Heart left ventricle (tissue), 16 donors: ENCODE measurements at regions not wholly inside any gene's neighbourhood (a gene's known extent, or its start where the extent isn't known, plus 50 kb on each side); places are given as distances from the start of the nearest gene placed in this dataset.

Experiments used
- ATAC-seq, 4 donors: fragments of 200-7000 bp; cut with Tn5 transposase; one replicate each; pipeline ENCODE4 v1.9.1; 2020 to 2022; ENCODE audit warnings: moderate library complexity in 4 of 4, mild to moderate bottlenecking in 3 of 4, moderate number of reproducible peaks in 1 of 4
- DNase-seq, 5 donors: peaks; one replicate each; pipeline ENCODE4 v3.0.0-alpha.2; 2020
- H3K27ac ChIP-seq, 12 donors: fragments of 200-600 bp; sonication (generic) in 4 of 12; one replicate each; pipeline versions ENCODE4 v1.5.0 to v1.8.0; 2016 to 2022; ENCODE audit warnings: mild to moderate bottlenecking in 2 of 12
- H3K27me3 ChIP-seq, 9 donors: fragments of 200-600 bp; sonication (generic) in 2 of 9; one replicate each; pipeline versions ENCODE4 v1.5.1 to v1.8.0; 2016 to 2022; ENCODE audit warnings: mild to moderate bottlenecking in 3 of 9
- H3K36me3 ChIP-seq, 9 donors: fragments of 200-600 bp; sonication (generic) in 2 of 9; one replicate each; pipeline versions ENCODE4 v1.5.0 to v1.8.0; 2018 to 2022; ENCODE audit warnings: mild to moderate bottlenecking in 2 of 9
- H3K4me1 ChIP-seq, 12 donors: fragments of 200-600 bp; sonication (generic) in 4 of 12; one replicate each; pipeline versions ENCODE4 v1.5.0 to v1.8.0; 2016 to 2022; ENCODE audit warnings: mild to moderate bottlenecking in 3 of 12
- H3K4me3 ChIP-seq, 12 donors: fragments of 200-600 bp; sonication (generic) in 4 of 12; one replicate each; pipeline versions ENCODE4 v1.5.0 to v1.8.0; 2017 to 2022; ENCODE audit warnings: mild to moderate bottlenecking in 9 of 12, moderate library complexity in 4 of 12
- H3K9me3 ChIP-seq, 12 donors: fragments of 200-600 bp; sonication (generic) in 4 of 12; one replicate each; pipeline versions ENCODE4 v1.5.0 to v1.8.0; 2016 to 2022; ENCODE audit warnings: mild to moderate bottlenecking in 1 of 12
- CTCF ChIP-seq, 12 donors: fragments of 200-600 bp; sonication (generic) in 4 of 12; IDR thresholded peaks; one replicate each; pipeline versions ENCODE4 v1.5.0 to v1.8.0; 2018 to 2022; ENCODE audit warnings: antibody characterized with exemption in 12 of 12, mild to moderate bottlenecking in 5 of 12
- POLR2A ChIP-seq, 2 donors: fragments of 450-650 bp; IDR thresholded peaks; one replicate each; pipeline ENCODE4 v1.6.1; 2017; ENCODE audit warnings: antibody characterized with exemption in 2 of 2, mild to moderate bottlenecking in 2 of 2, moderate library complexity in 2 of 2
- WGBS, 4 donors: extraction: QIAGEN DNeasy Blood & Tissue Kit in 2 of 4; methylation state at CpG; one replicate each; pipeline versions ENCODE4 v1.1.5 to v1.1.7; 2013 to 2018; 5-methylcytosine and 5-hydroxymethylcytosine counted together
- intact Hi-C, 10 donors: fragments of 100-400 bp; cut with DNase I; formaldehyde crosslinking; loops; one replicate each; pipeline versions ENCODE4 v1.11.1 to v1.14.2; 2022
- donor health status: ischemic (EF 13 %, LVEDD 7.1; RV severe dilation, severe dysfunction).
- donor health status: healthy with polysubstance abuse.
- donor health status: DM: no; HTN: yes; CAD: no.
- donor health status: DM: no; HTN: no; CAD: no.
- donor health status: ischemic (EF 25% LVEDD 6.9; RV normal size, moderate dysfunction).
- donor health status: ischemic (EF 25% LVEDD 5.7; RV mildly dilated, moderate dysfunction).
- donor health status: healthy.
- donor health status: DM: yes; HTN: yes; CAD: no.
- donor health status: ischemic (EF 35%, LVEDD 5.7; RV mildly dilated, moderate dysfunction).
- donor health status: nonischemic (EF 11% LVEDD 7.7; RV severe dilation, severe dysfunction).
- donor health status: DM: yes; HTN: yes; CAD: no.
- donor health status: PGD.
- donor health status: ischemic (EF 29% LVEDD 5.4; RV normal size, mild dysfunction).
- donor health status: nonischemic (EF 23%, LVEDD 6.1; RV moderate dilation, normal function).

DNA sequence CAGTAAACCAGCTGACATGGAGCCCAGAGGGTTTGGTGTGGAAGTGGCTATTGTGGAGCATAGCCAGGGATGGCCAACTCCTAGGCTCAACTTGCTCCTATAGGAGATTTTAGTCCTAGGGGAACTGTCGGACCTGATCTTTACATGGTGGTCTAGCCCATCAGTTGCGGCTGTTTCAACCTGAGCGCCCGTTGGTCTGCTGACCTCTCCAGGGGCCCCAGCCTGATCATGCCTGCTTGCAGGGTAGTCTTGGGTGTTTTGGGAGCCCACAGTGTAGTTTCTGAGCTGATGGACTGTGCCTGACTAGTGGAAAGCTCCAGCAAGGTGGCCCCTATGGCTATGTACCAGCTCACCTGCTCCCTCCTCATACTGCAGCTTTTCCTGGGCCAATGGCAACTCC is 597.0 kb downstream of the IQCM start:
- intact Hi-C loops = no loop called here
- 92 to 97% (median 95%) methylated on average over 4 of the region's 4 CpGs for WGBS, 4 donors
- H3K27me3 ChIP-seq = no peaks in the 10 kb centered on the region
- DNase-seq (no peak), ATAC-seq (no peak)
- H3K27ac ChIP-seq = no peak overlapping the region
- H3K9me3 ChIP-seq = peaks cover 0 to 46% (median 13%) of the 10 kb centered on the region in 12 donors
- H3K4me1 ChIP-seq = no peaks in the 10 kb centered on the region
- TF ChIP-seq CTCF (IDR thresholded peaks at IDR 0.05) = no peak
- no peak for TF ChIP-seq POLR2A (IDR thresholded peaks at IDR 0.05)
- H3K4me3 ChIP-seq = no peak overlapping the region
- no peaks in the 10 kb centered on the region for H3K36me3 ChIP-seq

GRCh38 chr4:149214301-149214700 is 601.3 kb downstream of the IQCM start:
- peaks cover 0 to 5% (median 0%) of the 10 kb centered on the region in 12 donors for H3K9me3 ChIP-seq
- intact Hi-C loops = no loop called here

GRCh38 chr4:149211876-149212275 is 603.8 kb downstream of the IQCM start:
- no peak for DNase-seq
- no peak for ATAC-seq
- TF ChIP-seq CTCF (IDR thresholded peaks at IDR 0.05) (no peak), POLR2A (IDR thresholded peaks at IDR 0.05) (no peak)
- no peak overlapping the region for H3K27ac ChIP-seq
- no peaks in the 10 kb centered on the region for H3K4me1 ChIP-seq
- no peak overlapping the region for H3K4me3 ChIP-seq
- no peaks in the 10 kb centered on the region for H3K36me3 ChIP-seq
- intact Hi-C loops = no loop called here
- H3K27me3 ChIP-seq = no peaks in the 10 kb centered on the region
- H3K9me3 ChIP-seq = peaks cover 0 to 3% (median 0%) of the 10 kb centered on the region in 12 donors
- WGBS, 4 donors = 83 to 94% (median 92%) methylated on average over 1 of the region's 1 CpG

More at GRCh38 chr4:149214301-149214700, 601.3 kb downstream of the IQCM start:
- H3K4me3 ChIP-seq = no peak overlapping the region
- ATAC-seq (no peak), DNase-seq (no peak)
- H3K36me3 ChIP-seq = no peaks in the 10 kb centered on the region
- H3K27me3 ChIP-seq = no peaks in the 10 kb centered on the region
- H3K4me1 ChIP-seq = no peaks in the 10 kb centered on the region
- no peak overlapping the region for H3K27ac ChIP-seq
- no peak for TF ChIP-seq POLR2A (IDR thresholded peaks at IDR 0.05)
- TF ChIP-seq CTCF (IDR thresholded peaks at IDR 0.05) = no peak

- DNase-seq (peak in 4 of 5 donors; percentile 65 to 69 (median 68)), ATAC-seq (peak; percentile 98 to 99 (median 98))
- no peaks in the 10 kb centered on the region for H3K27me3 ChIP-seq
- no peaks in the 10 kb centered on the region for H3K9me3 ChIP-seq
- H3K4me1 ChIP-seq = peaks cover 0 to 13% (median 3%) of the 10 kb centered on the region in 12 donors
- no peaks in the 10 kb centered on the region for H3K36me3 ChIP-seq
- 20 to 26% (median 23%) methylated on average over 4 of the region's 4 CpGs for WGBS, 4 donors
- no peak for TF ChIP-seq POLR2A (IDR thresholded peaks at IDR 0.05)
- no peak for TF ChIP-seq CTCF (IDR thresholded peaks at IDR 0.05)
- intact Hi-C loops = no loop called here
- no peak overlapping the region for H3K4me3 ChIP-seq
- H3K27ac ChIP-seq = peak overlapping the region in 11 of 12 donors; percentile 3 to 86 (median 60)
Measured at GRCh38 chr4:149203256-149204001, 612.2 kb downstream of the IQCM start.
